Lower leg skin (tissue), 3 donors: ENCODE measurements at regions not wholly inside any gene's neighbourhood (a gene's known extent, or its start where the extent isn't known, plus 50 kb on each side); places are given as distances from the start of the nearest gene placed in this dataset.

Experiments
- POLR2A ChIP-seq, 2 donors: fragments of 450-650 bp; IDR thresholded peaks; one replicate each; pipeline ENCODE4 v1.6.1; 2016 to 2017; ENCODE audit warnings: antibody characterized with exemption in 2 of 2, mild to moderate bottlenecking in 1 of 2, moderate library complexity in 1 of 2
- TF ChIP-seq, protein P1 (sequence below), 3 donors: fragments of 450-650 bp; IDR thresholded peaks; one replicate each; pipeline ENCODE4 v1.5.1; 2016; ENCODE audit warnings: antibody characterized with exemption in 3 of 3, mild to moderate bottlenecking in 3 of 3, moderate library complexity in 2 of 3

DNA sequence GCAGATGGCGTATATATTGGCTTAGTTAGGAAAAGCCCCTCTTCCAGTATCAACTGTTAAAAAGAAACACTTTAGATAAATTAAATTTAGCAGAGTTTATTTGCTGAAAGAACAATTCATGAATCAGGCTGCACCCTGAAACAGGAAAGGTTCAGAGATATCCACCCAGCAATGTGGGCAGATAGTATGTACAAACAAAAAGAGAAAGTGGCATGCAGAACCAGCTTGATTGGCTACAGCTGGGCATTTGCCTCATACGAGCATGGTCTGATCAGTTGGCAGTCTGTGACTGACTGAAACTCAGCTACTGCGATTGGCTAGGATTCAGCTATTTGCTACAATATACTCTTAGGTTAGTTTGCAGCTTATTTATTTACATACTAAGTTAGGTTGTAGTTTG, 98.2 kb downstream of the ZC3H11B start:
- TF ChIP-seq POLR2A (IDR thresholded peaks at IDR 0.05) = no peak
- TF ChIP-seq, protein P1, sequence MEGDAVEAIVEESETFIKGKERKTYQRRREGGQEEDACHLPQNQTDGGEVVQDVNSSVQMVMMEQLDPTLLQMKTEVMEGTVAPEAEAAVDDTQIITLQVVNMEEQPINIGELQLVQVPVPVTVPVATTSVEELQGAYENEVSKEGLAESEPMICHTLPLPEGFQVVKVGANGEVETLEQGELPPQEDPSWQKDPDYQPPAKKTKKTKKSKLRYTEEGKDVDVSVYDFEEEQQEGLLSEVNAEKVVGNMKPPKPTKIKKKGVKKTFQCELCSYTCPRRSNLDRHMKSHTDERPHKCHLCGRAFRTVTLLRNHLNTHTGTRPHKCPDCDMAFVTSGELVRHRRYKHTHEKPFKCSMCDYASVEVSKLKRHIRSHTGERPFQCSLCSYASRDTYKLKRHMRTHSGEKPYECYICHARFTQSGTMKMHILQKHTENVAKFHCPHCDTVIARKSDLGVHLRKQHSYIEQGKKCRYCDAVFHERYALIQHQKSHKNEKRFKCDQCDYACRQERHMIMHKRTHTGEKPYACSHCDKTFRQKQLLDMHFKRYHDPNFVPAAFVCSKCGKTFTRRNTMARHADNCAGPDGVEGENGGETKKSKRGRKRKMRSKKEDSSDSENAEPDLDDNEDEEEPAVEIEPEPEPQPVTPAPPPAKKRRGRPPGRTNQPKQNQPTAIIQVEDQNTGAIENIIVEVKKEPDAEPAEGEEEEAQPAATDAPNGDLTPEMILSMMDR (IDR thresholded peaks at IDR 0.05) = no peak
